ENCODE measurements at regions not wholly inside any gene's neighbourhood (a gene's known extent, or its start where the extent isn't known, plus 50 kb on each side); places are given as distances from the start of the nearest gene placed in this dataset.
A peak's percentile ranks its signal among the peaks of the same experiment; 100 is the strongest.

DNA sequence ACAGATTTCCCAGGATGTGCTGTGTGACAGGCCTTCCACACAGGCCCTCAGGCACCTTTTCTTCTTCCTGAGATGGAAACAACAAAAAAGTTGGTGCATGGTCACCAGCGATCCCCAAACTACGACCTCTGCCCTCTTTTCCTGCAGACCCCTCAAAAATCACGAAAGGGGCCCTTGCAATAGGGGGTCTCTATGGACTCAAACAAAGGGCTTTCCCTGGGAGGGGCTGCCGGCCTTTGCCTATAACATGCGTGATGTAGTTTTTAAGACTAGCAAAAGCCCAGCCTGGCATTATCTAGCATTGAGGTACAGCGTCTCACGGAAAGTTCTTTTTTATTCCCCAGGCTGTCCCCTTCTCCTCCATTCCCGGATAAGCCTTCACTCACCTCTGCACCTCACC, 71.2 kb downstream of the DIO3 start:
- TF ChIP-seq, protein P1, sequence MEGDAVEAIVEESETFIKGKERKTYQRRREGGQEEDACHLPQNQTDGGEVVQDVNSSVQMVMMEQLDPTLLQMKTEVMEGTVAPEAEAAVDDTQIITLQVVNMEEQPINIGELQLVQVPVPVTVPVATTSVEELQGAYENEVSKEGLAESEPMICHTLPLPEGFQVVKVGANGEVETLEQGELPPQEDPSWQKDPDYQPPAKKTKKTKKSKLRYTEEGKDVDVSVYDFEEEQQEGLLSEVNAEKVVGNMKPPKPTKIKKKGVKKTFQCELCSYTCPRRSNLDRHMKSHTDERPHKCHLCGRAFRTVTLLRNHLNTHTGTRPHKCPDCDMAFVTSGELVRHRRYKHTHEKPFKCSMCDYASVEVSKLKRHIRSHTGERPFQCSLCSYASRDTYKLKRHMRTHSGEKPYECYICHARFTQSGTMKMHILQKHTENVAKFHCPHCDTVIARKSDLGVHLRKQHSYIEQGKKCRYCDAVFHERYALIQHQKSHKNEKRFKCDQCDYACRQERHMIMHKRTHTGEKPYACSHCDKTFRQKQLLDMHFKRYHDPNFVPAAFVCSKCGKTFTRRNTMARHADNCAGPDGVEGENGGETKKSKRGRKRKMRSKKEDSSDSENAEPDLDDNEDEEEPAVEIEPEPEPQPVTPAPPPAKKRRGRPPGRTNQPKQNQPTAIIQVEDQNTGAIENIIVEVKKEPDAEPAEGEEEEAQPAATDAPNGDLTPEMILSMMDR (conservative IDR thresholded peaks at IDR 0.05), result no peak
- Mint-ChIP-seq H3K4me3 (no peak overlapping the region), H3K9me3 (no peaks in the 10 kb centered on the region), H3K4me1 (peaks cover 32% of the 10 kb centered on the region), H3K27me3 (ENCODE audit: low read depth) (no peaks in the 10 kb centered on the region), H3K27ac (ENCODE audit: unreplicated experiment) (no peak overlapping the region), H3K36me3 (ENCODE audit: low read depth) (no peaks in the 10 kb centered on the region)
- no peak for DNase-seq (ENCODE audit: low read depth, low spot score)

DNA sequence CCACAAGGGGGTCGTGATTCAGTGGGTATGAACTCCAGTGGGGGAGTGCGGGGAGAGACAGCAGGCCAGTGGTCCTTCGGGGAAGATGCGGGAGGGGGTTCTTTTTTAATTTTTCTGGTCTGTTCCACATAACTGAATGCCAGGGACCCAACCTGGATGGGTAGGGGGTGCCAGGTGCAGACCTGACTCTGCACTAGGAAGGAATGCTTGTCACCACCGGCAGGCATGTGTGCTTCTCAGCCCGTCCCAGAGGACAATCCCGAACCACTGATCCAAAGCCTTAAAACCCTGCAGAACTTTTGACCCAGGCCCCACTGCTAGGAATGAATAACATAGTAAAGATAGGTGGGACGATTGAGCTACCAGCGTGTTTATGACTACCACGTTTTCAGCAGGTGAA, 72.0 kb downstream of the DIO3 start:
- Mint-ChIP-seq H3K27me3 (ENCODE audit: low read depth) (no peaks in the 10 kb centered on the region), H3K4me1 (peaks cover 27% of the 10 kb centered on the region), H3K36me3 (ENCODE audit: low read depth) (no peaks in the 10 kb centered on the region), H3K9me3 (no peaks in the 10 kb centered on the region), H3K4me3 (no peak overlapping the region), H3K27ac (ENCODE audit: unreplicated experiment) (no peak overlapping the region)
- TF ChIP-seq, protein P1 (conservative IDR thresholded peaks at IDR 0.05), result no peak
- no peak for DNase-seq (ENCODE audit: low read depth, low spot score)

DNA sequence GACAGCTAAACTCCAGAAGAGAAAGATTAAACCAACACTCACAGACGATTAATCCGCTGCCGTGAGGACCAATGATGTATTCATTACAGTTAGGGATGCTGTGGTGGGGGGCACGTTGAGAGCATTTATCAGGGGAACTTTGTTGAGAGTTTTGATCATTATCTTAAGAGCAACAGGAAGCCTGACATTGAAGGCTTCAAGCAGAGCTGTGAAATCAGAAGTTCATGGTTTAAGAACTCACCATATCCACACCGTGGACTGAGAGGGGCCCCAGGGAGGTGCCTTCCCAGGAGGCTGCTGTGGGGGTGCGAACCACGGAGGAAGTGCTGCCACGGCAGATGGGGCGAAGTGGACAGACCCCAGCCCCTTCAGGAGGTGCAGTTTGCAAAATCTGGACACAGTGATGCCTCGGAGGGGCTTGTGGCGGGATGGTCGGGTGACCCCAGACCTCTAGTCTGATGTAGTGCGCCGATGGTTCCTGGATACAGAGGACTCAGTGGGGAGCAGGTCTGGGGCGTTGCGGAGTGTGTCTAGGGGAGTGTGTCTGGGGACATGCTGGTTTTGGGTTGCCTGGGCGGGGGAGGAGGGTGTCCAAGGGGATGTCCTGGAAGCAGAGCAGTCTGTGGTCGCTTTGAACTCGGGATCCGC, 73.0 kb downstream of the DIO3 start:
- Mint-ChIP-seq H3K36me3 (ENCODE audit: low read depth) (no peaks in the 10 kb centered on the region), H3K27ac (ENCODE audit: unreplicated experiment) (peak overlapping the region; percentile 64), H3K4me3 (no peak overlapping the region), H3K4me1 (peaks cover 31% of the 10 kb centered on the region), H3K9me3 (no peaks in the 10 kb centered on the region), H3K27me3 (ENCODE audit: low read depth) (no peaks in the 10 kb centered on the region)
- DNase-seq (ENCODE audit: low read depth, low spot score), result no peak
- TF ChIP-seq, protein P1 (conservative IDR thresholded peaks at IDR 0.05), result no peak

DNA sequence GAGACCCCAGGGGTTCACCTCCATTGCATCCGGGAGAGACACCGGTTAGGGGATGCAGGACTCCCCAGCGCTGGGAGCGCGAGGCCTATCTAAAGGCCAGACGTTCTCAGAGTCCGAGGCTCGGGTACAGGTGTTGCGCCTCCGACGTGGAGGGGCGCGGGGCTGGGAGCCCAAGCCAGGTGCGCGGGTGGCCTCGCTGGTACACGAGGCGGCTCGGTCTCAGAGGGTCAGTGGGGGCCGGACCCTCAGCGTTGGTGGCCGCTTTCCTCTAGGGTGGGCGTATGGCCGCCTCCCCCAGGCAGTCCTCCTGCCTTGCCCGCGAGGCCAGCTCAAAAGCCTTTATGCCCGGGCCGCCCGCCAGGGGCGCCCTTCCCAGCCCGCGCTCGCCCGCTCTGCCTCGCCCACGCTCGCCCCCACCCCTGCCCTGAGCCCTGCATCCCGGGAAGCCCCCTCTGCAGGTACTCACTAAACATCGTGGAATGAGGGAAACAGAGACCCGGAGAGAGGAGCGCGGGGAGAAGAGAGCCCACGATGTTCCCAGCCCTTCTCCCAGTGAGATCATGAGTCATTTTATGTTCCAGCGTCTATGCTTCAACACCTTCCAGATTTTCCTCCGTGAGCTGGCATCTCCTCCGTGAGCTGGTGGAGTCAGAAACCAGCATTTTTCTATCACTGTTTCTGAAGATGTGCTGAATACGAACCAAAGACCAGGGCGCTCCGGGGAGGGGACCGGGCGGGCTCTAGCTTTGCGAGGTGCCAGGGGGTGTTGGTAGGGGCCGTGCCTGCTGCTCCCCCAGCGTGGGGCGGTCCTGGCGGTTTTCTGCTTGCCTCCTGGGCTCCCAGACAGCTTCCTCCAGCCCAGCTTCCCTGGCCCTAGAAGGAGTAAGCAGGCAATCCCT, 73.8 kb downstream of the DIO3 start:
- no peaks in the 10 kb centered on the region for H3K9me3 Mint-ChIP-seq
- no peak overlapping the region for H3K27ac Mint-ChIP-seq (ENCODE audit: unreplicated experiment)
- DNase-seq (ENCODE audit: low read depth, low spot score), result no peak
- H3K4me1 Mint-ChIP-seq, result peaks cover 33% of the 10 kb centered on the region
- TF ChIP-seq, protein P1 (conservative IDR thresholded peaks at IDR 0.05), result no peak
- no peaks in the 10 kb centered on the region for H3K27me3 Mint-ChIP-seq (ENCODE audit: low read depth)
- no peaks in the 10 kb centered on the region for H3K36me3 Mint-ChIP-seq (ENCODE audit: low read depth)
- no peak overlapping the region for H3K4me3 Mint-ChIP-seq

DNA sequence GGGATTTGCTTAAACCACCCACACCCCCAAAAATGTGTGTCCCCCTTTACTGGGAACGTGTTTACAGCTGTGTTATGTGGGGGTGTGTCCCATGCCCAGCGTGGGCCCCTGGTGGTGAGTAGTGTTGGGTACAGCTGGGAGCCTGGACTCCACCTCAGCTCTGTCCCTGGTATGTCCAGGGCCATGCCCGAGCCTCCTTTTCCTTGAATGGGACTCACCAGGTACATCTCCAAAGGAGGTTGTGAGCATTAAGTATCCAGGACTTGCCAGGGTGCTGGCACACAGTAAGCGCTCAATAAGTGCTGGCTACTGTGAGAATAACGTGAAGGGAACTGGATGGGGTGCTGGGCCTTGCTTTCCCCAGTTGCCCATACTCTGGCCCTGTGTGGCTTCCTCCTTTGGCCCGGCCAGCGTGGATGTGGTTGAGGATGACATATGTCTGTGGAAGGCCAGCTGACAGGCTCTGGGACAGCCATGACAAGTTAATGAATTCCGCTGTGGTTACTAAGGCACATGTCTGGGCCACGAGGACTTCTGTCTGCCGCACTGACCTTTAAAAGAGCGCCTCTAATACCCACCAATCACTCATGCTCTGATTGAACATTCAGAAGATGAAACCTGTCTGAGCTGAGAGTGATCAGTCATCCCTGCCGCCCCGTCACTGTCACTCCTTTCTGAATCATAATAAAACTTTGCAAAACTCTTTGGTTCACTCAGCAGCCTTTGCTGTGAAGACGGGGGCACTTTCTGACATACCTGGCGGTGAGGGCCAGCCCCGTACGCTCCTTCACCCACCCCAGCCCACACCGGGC, 74.7 kb downstream of the DIO3 start:
- no peak overlapping the region for H3K4me3 Mint-ChIP-seq
- H3K27me3 Mint-ChIP-seq (ENCODE audit: low read depth), result no peaks in the 10 kb centered on the region
- DNase-seq (ENCODE audit: low read depth, low spot score), result no peak
- peaks cover 26% of the 10 kb centered on the region for H3K4me1 Mint-ChIP-seq
- no peaks in the 10 kb centered on the region for H3K36me3 Mint-ChIP-seq (ENCODE audit: low read depth)
- no peak overlapping the region for H3K27ac Mint-ChIP-seq (ENCODE audit: unreplicated experiment)
- TF ChIP-seq, protein P1 (conservative IDR thresholded peaks at IDR 0.05), result no peak
- no peaks in the 10 kb centered on the region for H3K9me3 Mint-ChIP-seq

All from neural crest cell (in vitro differentiated cells).